GM13977 (cell line): ENCODE measurements at regions not wholly inside any gene's neighbourhood (a gene's known extent, or its start where the extent isn't known, plus 50 kb on each side); places are given as distances from the start of the nearest gene placed in this dataset.

Experiments
- DNase-seq: peaks from one replicate; pipeline ENCODE4 v3.0.0; 2012; ENCODE audit warnings: low spot score
- CTCF ChIP-seq: IDR thresholded peaks from 2 replicates; pipeline ENCODE4 v1.5.1; 2012; ENCODE audit warnings: mild to moderate bottlenecking, control low read depth; ENCODE audit not compliant: insufficient read depth; ENCODE audit errors: extremely low read depth, missing control alignments
- in situ Hi-C: fragments of 300-500 bp; cut with MboI; formaldehyde crosslinking; loops from one replicate; pipeline ENCODE4 v1.12.0; 2022; ENCODE audit warnings: low sequenced_read_pairs, low pct_unique_long_range_greater_than_20kb, mixed read lengths, inconsistent platforms; ENCODE audit not compliant: unreplicated experiment

DNA sequence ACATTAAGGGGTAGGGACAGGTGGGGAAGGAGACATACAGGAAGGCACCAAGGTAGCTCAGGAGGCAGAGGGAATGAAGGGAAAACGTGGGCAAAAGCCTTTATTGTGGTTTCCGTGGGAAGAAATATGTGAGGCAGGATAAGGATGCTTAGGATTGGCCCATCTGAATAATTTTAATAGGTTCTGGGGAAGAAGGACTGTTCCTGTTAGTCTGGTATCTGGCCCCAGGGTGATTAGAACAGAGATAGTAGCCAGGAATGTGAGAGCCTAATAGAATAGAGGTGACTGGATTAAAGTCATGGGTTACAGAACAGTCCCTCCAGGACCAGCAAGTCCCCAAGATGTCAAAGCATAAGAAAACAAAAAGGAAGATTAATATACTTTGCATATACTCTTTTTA, 545.2 kb upstream of the CAMK1G start:
- no peak for DNase-seq
- TF ChIP-seq CTCF: no peak
- in situ Hi-C loops: no loop called here

DNA sequence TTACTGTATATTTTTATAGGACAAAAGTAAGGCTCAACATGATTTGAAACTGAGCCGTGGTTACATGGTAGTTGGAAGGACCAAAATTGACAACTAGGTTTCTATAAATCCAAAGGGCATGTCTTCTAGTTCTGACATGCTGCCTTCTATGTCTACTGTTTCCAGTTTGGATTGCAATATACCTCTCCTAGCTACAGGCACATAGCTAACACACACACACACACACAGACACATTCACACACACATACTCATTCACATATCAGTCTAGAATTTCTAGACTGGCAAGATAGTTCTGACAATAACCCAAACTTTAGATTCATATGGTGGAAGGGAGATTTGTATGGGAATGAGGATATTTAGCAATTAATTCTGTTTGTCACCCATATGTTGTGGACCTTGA, 544.8 kb upstream of the CAMK1G start:
- no peak for DNase-seq
- in situ Hi-C loops: no loop called here
- no peak for TF ChIP-seq CTCF

DNA sequence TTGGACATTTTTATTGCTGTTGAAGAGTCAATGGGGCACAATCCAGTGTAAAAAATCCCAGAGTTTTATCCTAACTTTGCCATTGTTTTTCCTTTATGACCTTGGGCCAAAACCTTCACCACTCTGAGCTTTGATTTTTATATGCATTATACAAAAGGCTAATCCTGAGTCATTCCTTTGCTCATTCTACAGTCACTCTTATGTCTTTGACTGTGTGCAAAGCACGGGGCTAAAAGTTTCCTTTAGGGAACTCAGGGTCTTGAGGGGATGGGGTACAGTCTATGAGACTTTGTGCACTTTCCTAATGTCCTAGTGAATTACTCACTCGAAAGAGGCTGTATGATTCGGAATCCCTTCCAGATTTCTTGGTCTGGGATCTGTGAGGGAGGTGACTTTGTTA, 543.2 kb upstream of the CAMK1G start:
- in situ Hi-C loops: no loop called here
- TF ChIP-seq CTCF: no peak
- no peak for DNase-seq

GRCh38 chr1:209041927-209042326, 541.6 kb upstream of the CAMK1G start:
- TF ChIP-seq CTCF: no peak
- DNase-seq: no peak
- in situ Hi-C loops: no loop called here

- DNase-seq: no peak
- no peak for TF ChIP-seq CTCF
- in situ Hi-C loops: no loop called here
Measured at GRCh38 chr1:209042413-209042812, 541.1 kb upstream of the CAMK1G start.

GRCh38 chr1:209045331-209046057, 538.0 kb upstream of the CAMK1G start:
- DNase-seq: no peak
- in situ Hi-C loops: no loop called here
- TF ChIP-seq CTCF: no peak

DNA sequence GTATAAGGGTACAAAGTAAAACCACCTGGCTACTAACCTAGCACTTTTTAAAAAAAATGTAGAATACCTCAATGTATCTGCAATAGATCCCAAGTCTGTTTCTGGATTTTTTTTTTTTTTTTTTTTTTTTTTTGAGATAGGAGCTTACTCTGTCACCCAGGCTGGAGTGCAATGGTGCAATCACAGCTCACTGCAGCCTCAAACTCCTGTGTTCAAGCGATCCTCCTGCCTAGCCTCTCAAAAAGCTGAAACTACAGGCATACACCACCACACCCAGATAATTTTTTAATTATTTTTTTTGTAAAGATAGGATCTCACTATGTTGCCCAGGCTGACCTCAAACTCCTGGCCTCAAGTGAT, 537.5 kb upstream of the CAMK1G start:
- no peak for DNase-seq
- in situ Hi-C loops: no loop called here

More for the DNA sequence above, 537.5 kb upstream of the CAMK1G start:
- no peak for TF ChIP-seq CTCF
